ENCODE measurements at regions not wholly inside any gene's neighbourhood (a gene's known extent, or its start where the extent isn't known, plus 50 kb on each side); places are given as distances from the start of the nearest gene placed in this dataset.

GRCh38 chr7:67854221-67855178 lies 857.9 kb downstream of the TYW1 start:
- no peaks in the 10 kb centered on the region for H3K4me1 ChIP-seq (ENCODE audit: insufficient read depth, low read length, poor library complexity, severe bottlenecking)
- H3K4me2 ChIP-seq (ENCODE audit: low read depth, low read length, poor library complexity, severe bottlenecking), result no peak overlapping the region
- H3K27me3 ChIP-seq (ENCODE audit: insufficient read depth, low read length, poor library complexity, severe bottlenecking), result no peaks in the 10 kb centered on the region
- no peaks in the 10 kb centered on the region for H4K20me1 ChIP-seq (ENCODE audit: insufficient read depth, low read length, poor library complexity, severe bottlenecking)
- no peak overlapping the region for H3K9ac ChIP-seq (ENCODE audit: low read depth, low read length, poor library complexity, severe bottlenecking)
- H3K4me3 ChIP-seq (ENCODE audit: low read length, poor library complexity, severe bottlenecking), result no peak overlapping the region
- no peak overlapping the region for H2AFZ ChIP-seq (ENCODE audit: low read length)
- no peaks in the 10 kb centered on the region for H3K79me2 ChIP-seq (ENCODE audit: insufficient read depth, low read length)
- H3K36me3 ChIP-seq (ENCODE audit: insufficient read depth, low read length), result no peaks in the 10 kb centered on the region
- H3F3A ChIP-seq (ENCODE audit: low read depth), result no peaks in the 10 kb centered on the region
- no peaks in the 10 kb centered on the region for H3K9me2 ChIP-seq (replicated peaks; ENCODE audit: low read depth, low read length)
- peaks cover 3% of the 10 kb centered on the region; the same call in 1 of the 2 replicates for H3K9me3 ChIP-seq (ENCODE audit: insufficient read depth, low read depth, low read length)
- TF ChIP-seq CTCF (conservative IDR thresholded peaks at IDR 0.05; ENCODE audit: low read length) (no peak), EZH2phosphoT487 (IDR thresholded peaks at IDR 0.05; ENCODE audit: borderline replicate concordance) (no peak)

GRCh38 chr7:67855322-67855721 lies 858.7 kb downstream of the TYW1 start:
- Histone ChIP-seq H3K27me3 (ENCODE audit: insufficient read depth, low read length, poor library complexity, severe bottlenecking) (no peaks in the 10 kb centered on the region), H3K4me3 (ENCODE audit: low read length, poor library complexity, severe bottlenecking) (no peak overlapping the region), H3K9ac (ENCODE audit: low read depth, low read length, poor library complexity, severe bottlenecking) (no peak overlapping the region), H4K20me1 (ENCODE audit: insufficient read depth, low read length, poor library complexity, severe bottlenecking) (no peaks in the 10 kb centered on the region), H3K36me3 (ENCODE audit: insufficient read depth, low read length) (no peaks in the 10 kb centered on the region), H3K9me2 (replicated peaks; ENCODE audit: low read depth, low read length) (no peaks in the 10 kb centered on the region), H3K4me2 (ENCODE audit: low read depth, low read length, poor library complexity, severe bottlenecking) (no peak overlapping the region), H3K4me1 (ENCODE audit: insufficient read depth, low read length, poor library complexity, severe bottlenecking) (no peaks in the 10 kb centered on the region), H3F3A (ENCODE audit: low read depth) (no peaks in the 10 kb centered on the region), H2AFZ (ENCODE audit: low read length) (no peak overlapping the region), H3K9me3 (ENCODE audit: insufficient read depth, low read depth, low read length) (peaks cover 3% of the 10 kb centered on the region; the same call in 1 of the 2 replicates), H3K79me2 (ENCODE audit: insufficient read depth, low read length) (no peaks in the 10 kb centered on the region)
- no peak for TF ChIP-seq EZH2phosphoT487 (IDR thresholded peaks at IDR 0.05; ENCODE audit: borderline replicate concordance)
- TF ChIP-seq CTCF (conservative IDR thresholded peaks at IDR 0.05; ENCODE audit: low read length), result no peak

GRCh38 chr7:67856046-67856445 lies 859.4 kb downstream of the TYW1 start:
- H3F3A ChIP-seq (ENCODE audit: low read depth), result no peaks in the 10 kb centered on the region

More at GRCh38 chr7:67856046-67856445, 859.4 kb downstream of the TYW1 start:
- Histone ChIP-seq H2AFZ (ENCODE audit: low read length) (no peak overlapping the region), H3K79me2 (ENCODE audit: insufficient read depth, low read length) (no peaks in the 10 kb centered on the region), H4K20me1 (ENCODE audit: insufficient read depth, low read length, poor library complexity, severe bottlenecking) (no peaks in the 10 kb centered on the region), H3K9me2 (replicated peaks; ENCODE audit: low read depth, low read length) (no peaks in the 10 kb centered on the region), H3K36me3 (ENCODE audit: insufficient read depth, low read length) (no peaks in the 10 kb centered on the region), H3K4me1 (ENCODE audit: insufficient read depth, low read length, poor library complexity, severe bottlenecking) (no peaks in the 10 kb centered on the region), H3K4me3 (ENCODE audit: low read length, poor library complexity, severe bottlenecking) (no peak overlapping the region), H3K4me2 (ENCODE audit: low read depth, low read length, poor library complexity, severe bottlenecking) (no peak overlapping the region), H3K9ac (ENCODE audit: low read depth, low read length, poor library complexity, severe bottlenecking) (no peak overlapping the region), H3K27me3 (ENCODE audit: insufficient read depth, low read length, poor library complexity, severe bottlenecking) (no peaks in the 10 kb centered on the region), H3K9me3 (ENCODE audit: insufficient read depth, low read depth, low read length) (peaks cover 3% of the 10 kb centered on the region; the same call in 1 of the 2 replicates)
- TF ChIP-seq CTCF (conservative IDR thresholded peaks at IDR 0.05; ENCODE audit: low read length), result no peak
- TF ChIP-seq EZH2phosphoT487 (IDR thresholded peaks at IDR 0.05; ENCODE audit: borderline replicate concordance), result no peak
